NCI-H2196 (cell line): ENCODE measurements at regions not wholly inside any gene's neighbourhood (a gene's known extent, or its start where the extent isn't known, plus 50 kb on each side); places are given as distances from the start of the nearest gene placed in this dataset.

Experiments used
- DNase-seq: peaks from one replicate; lab custom pipeline; 2025; ENCODE audit not compliant: unreplicated experiment; lab: John Stamatoyannopoulos, UW

DNA sequence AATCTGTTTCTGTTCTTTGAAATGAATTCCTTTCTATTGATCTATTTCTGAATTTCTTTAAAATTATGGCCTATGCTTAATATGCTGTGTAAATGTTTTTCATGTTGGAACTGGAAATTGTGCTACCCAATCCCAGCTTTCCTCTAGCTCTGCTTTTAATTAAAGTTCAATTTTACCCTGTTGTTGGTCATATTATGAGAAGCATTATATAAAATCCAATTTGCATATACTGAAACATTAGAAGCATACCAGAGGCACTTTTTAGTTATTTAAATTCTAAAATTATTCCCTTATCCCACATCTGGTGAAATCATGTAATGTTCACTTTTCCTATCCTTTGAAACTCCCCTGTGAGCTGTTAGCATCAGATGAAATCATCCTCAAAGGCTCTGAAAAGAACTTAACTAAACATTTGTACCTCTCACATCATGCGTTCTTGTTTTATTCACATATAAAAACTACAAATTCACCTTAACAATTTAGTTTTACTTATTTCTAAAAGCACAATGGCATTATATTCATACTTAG, 160.6 kb upstream of the COL21A1 start:
- DNase-seq, result no peak

GRCh38 chr6:56406276-56407269, 159.2 kb upstream of the COL21A1 start:
- no peak for DNase-seq

- DNase-seq, result no peak
These were observed 157.2 kb upstream of the COL21A1 start for GRCh38 chr6:56404599-56404998.

DNA sequence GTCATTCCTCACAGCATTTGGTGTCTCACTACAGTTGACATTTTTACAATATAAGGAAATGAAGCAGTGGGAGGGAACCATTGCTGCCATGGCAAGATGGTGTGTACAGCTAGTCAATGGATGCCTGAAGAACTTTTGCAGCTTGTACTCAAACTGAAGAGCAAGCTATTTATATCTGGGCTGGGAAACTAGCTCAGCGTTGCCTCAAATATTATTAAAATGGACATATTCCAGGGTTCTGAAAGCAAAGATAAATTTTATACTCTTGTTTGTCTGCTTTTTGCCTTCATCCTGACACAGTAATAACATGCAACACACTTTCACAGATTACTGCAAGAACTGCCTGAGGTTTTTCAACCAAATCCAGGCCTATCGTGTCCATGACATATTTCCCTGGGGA, 156.4 kb upstream of the COL21A1 start:
- no peak for DNase-seq

DNA sequence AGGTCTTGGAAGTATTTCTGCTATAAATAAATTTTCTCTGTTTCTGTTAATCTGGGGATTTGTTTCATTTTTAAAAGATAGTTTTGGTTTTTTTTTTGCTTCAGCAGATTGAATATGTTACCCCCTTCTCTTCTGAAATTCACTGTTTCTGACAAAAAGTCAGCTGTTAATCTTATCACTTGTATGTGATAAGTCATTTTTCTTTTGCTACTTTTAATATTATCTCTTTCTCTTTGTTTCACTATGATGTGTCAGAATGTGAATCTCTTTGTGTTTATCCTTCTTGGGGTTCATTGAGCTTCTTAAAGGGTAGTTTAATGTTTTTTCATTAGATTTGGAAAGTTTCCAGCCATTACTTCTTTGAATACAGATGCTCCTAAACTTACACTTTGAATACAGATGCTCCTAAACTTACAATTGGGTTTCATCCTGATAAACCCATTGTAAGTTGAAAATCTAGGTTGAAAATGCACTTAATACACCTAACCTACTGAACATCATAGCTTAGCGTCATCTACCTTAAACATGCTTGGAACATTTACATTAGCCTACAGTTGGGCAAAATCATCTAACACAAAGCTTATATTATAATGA, 154.2 kb upstream of the COL21A1 start:
- DNase-seq, result no peak

GRCh38 chr6:56400273-56400672, 152.9 kb upstream of the COL21A1 start:
- no peak for DNase-seq

GRCh38 chr6:56399672-56400263, 152.4 kb upstream of the COL21A1 start:
- DNase-seq, result peak; percentile 57

- peak; percentile 26 for DNase-seq
These were observed 151.9 kb upstream of the COL21A1 start for GRCh38 chr6:56399250-56399671.

DNA sequence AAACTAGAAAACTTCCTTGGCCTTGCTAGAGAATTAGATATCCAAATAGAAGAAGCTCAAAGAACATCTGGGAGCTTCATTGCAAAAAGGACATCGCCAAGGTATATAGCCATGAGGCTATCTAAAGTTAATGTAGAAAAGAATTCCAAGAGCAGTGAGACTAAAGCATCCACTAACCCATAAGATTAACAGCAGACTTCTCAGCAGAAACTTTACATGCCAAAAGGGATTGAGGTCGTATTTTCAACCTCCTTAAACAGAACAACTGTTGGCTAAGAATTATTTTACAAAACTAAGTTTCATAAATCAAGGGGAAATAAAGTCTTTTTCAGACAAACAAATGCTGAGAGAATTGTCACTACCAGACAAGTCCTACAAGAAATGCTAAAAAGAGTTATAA, 149.1 kb upstream of the COL21A1 start:
- DNase-seq, result no peak

- DNase-seq, result no peak
These were observed 146.5 kb upstream of the COL21A1 start for GRCh38 chr6:56393615-56394612.

GRCh38 chr6:56388415-56388755, 141.0 kb upstream of the COL21A1 start:
- no peak for DNase-seq

- peak; percentile 66 for DNase-seq
These were observed 140.4 kb upstream of the COL21A1 start for GRCh38 chr6:56387621-56388414.

GRCh38 chr6:56386717-56387116, 139.3 kb upstream of the COL21A1 start:
- DNase-seq, result no peak

DNA sequence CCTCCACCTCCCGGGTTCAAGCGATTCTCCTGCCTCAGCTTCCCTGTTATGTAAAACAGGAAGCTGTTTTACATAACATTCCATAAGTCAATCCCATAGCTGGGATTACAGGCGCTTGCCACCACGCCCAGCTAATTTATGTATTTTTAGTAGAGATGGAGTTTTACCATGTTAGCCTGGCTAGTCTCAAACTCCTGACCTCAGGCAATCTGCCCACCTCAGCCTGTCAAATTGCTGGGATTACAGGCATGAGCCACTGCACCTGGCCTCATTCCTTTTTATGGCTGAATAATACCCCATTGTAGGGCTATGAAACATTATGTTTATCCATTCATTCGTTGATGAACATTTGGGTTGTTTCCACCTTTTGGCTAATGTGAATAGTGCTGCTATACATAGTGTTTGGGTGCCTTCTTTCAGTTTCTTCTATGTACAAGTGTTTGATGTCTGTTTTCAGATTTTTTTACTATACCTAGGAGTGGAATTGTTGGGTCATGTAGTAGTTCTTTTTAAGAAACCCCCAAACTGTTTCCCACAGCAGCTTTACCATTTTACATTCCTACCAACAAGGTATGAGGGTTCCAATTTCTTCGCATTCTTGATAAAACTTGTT, 138.7 kb upstream of the COL21A1 start:
- DNase-seq, result no peak

- no peak for DNase-seq
These were observed 135.8 kb upstream of the COL21A1 start for GRCh38 chr6:56383160-56383559.

DNA sequence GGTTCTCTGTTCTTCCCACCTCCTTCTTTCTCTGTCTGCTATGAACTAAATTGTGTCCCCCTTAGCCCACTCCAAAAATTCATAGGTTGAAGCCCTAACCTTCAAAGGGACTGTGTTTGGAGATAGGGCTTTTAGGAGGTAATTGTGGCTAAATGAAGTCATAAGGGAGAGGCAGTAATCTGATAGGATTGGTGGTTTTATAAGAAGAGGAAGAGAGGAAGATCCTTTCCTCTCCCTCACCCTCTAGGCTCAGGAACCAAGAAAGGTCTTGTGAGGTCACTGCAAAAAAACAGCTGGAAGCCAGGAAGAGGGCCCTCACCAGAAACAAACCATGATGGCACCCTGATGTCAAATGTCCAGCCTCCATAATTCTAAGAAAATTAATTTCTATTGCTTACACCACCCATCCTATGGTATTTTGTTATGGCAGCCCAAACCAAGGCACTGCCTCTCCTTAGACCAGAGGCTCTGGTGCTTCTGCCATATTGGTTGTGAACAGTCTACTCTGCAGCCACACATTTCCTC, 135.1 kb upstream of the COL21A1 start:
- no peak for DNase-seq

- DNase-seq, result no peak
These were observed 134.4 kb upstream of the COL21A1 start for GRCh38 chr6:56381801-56382251.

DNA sequence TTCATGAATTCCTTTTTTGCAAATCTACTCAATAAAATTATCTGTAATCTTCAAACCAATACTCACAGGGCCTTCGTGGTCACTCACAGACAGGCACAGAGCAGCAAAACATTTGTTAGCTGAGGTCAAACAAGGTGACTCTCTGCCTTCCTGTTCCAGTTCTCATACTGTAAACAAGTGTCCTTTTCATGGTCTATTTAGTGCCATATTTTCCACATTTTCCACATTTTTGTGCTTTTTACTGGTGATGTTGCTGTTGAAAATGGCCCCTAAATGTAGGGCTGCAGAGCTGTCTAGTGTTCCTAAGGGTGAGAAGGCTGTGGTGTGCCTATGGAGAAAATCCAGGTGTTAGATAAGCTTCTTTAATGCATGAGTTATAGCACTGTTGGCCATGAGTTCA, 133.1 kb upstream of the COL21A1 start:
- DNase-seq, result no peak

DNA sequence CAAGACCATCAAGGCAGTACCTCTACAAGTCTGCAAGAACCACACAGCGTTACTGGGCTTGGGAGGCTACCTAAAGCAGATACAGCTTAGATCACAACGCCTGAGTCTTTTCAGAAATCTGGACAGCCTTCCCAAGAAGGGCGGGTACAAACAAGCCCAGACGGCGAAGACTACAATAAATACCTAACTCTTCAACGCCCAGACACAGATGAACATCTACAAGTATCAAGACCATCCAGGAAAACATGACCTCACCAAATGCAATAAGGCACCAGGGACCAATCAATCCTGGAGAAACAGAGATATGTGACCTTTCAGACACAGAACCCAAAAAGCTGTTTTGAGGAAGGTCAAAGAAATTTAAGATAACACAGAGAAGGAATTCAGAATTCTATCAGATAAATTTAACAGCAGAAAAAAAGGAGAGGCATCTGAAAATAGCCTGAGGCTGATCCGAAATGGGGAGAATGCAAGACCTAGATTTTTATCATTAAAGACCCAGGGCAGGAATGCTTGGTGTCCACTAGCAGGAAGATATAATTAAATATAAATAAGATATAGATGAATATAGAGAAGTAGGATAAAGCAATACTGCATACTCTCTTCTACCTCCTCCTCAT, 131.7 kb upstream of the COL21A1 start:
- DNase-seq, result no peak
